ENCODE measurements at regions not wholly inside any gene's neighbourhood (a gene's known extent, or its start where the extent isn't known, plus 50 kb on each side); places are given as distances from the start of the nearest gene placed in this dataset.

DNA sequence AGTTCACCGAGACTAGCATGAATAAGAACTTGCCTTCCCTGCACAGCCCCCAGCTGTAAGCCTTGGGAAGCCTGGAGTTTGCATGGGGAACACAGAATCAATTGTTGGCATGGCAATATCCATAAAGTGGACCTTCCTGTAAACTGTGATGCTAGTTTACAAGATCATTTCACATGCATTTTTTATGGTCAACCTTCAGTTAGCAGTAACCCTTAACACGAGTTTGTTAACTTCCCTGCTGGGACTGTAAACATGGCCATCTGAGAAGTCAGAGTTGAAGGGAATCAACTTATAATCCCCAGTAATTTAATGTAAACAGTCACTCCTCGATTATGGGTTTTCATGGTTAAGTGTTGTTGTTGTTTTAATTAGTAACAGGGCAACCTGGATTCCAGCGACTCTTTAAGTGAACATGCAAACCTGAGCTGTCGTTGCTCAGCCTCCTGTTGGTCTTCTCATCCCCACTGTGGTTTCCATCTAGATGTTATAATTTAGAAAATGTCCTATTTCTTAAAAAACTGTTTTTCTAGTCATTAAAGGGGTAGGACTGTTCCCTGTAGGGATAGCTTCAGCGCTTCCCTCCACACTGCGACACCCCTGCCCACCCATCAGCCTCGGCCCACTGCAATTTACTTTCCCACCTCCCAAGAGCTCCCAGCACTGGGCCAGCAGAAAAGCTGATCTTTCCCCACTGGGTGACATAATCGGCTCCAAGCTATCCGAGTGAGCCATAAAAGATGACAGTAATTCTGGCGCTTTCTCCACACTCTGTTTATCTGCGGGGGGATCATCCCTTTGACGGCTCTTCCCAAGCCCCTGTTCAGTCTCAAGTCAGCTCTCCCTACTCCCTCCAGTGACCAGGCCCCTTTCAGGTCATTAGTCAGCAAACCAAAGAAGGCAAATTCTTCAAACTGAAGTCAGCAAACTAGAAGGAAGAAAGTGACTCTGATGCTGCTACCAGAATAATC, 107.6 kb upstream of the IPO9 start:
- peak overlapping the region in 2 of 5 donors; percentile 78 to 79 for H3K27ac ChIP-seq
- H3K4me3 ChIP-seq = no peak overlapping the region
- intact Hi-C loops (cut with DNase I) = no loop called here
- peaks cover 0 to 5% of the 10 kb centered on the region in 2 donors for H3K36me3 ChIP-seq (replicated peaks in 1 of 2)
- 66 to 77% (median 73%) methylated on average over 13 of the region's 13 CpGs for WGBS, 4 donors
- TF ChIP-seq, protein P1, sequence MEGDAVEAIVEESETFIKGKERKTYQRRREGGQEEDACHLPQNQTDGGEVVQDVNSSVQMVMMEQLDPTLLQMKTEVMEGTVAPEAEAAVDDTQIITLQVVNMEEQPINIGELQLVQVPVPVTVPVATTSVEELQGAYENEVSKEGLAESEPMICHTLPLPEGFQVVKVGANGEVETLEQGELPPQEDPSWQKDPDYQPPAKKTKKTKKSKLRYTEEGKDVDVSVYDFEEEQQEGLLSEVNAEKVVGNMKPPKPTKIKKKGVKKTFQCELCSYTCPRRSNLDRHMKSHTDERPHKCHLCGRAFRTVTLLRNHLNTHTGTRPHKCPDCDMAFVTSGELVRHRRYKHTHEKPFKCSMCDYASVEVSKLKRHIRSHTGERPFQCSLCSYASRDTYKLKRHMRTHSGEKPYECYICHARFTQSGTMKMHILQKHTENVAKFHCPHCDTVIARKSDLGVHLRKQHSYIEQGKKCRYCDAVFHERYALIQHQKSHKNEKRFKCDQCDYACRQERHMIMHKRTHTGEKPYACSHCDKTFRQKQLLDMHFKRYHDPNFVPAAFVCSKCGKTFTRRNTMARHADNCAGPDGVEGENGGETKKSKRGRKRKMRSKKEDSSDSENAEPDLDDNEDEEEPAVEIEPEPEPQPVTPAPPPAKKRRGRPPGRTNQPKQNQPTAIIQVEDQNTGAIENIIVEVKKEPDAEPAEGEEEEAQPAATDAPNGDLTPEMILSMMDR (IDR thresholded peaks at IDR 0.05) = no peak
- H3K4me1 ChIP-seq (replicated peaks in 1 of 2) = peaks cover 0 to 24% of the 10 kb centered on the region in 2 donors
- no peak for DNase-seq
- H3K9me3 ChIP-seq (replicated peaks in 1 of 3) = no peaks in the 10 kb centered on the region
- H3K27me3 ChIP-seq = no peaks in the 10 kb centered on the region

GRCh38 chr1:201724039-201724765, 104.8 kb upstream of the IPO9 start:
- Histone ChIP-seq H3K4me1 (replicated peaks in 1 of 2) (peaks cover 0 to 22% of the 10 kb centered on the region in 2 donors), H3K27ac (peak overlapping the region in 2 of 5 donors; percentile 68 to 75), H3K27me3 (no peaks in the 10 kb centered on the region), H3K9me3 (replicated peaks in 1 of 3) (no peaks in the 10 kb centered on the region), H3K36me3 (replicated peaks in 1 of 2) (no peaks in the 10 kb centered on the region), H3K4me3 (no peak overlapping the region)
- 53 to 66% (median 61%) methylated on average over 8 to 9 of the region's 9 CpGs for WGBS, 4 donors
- DNase-seq = no peak
- no peak for TF ChIP-seq POLR2A (IDR thresholded peaks at IDR 0.05)
- TF ChIP-seq, protein P1 (IDR thresholded peaks at IDR 0.05) = no peak
- intact Hi-C loops (cut with DNase I) = no loop called here

DNA sequence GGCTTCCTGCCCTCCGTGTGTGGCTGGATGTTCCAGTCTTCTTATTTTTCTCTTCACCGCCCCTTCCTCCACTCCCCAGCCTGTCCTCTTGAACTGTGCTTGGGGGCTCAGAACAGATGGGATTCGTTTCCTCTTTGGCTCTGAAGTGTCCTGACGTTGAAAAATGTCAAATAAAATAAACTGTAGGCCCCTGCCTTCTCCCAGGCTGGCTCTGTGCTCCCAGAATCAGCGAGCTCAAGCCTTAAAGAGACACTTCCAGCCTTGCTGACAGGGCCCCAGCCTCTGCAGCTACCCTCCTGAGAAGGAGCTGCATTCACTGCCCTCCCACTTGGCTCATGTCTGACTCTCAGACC, 104.2 kb upstream of the IPO9 start:
- no peak for DNase-seq
- H3K27me3 ChIP-seq = no peaks in the 10 kb centered on the region
- H3K27ac ChIP-seq = peak overlapping the region in 2 of 5 donors; percentile 68 to 75
- TF ChIP-seq POLR2A (IDR thresholded peaks at IDR 0.05) = no peak
- TF ChIP-seq, protein P1 (IDR thresholded peaks at IDR 0.05) = no peak
- no peak overlapping the region for H3K4me3 ChIP-seq
- peaks cover 0 to 18% of the 10 kb centered on the region in 2 donors for H3K4me1 ChIP-seq (replicated peaks in 1 of 2)
- no peaks in the 10 kb centered on the region for H3K9me3 ChIP-seq (replicated peaks in 1 of 3)
- WGBS, 4 donors = 56 to 67% (median 65%) methylated on average over 5 of the region's 5 CpGs
- H3K36me3 ChIP-seq (replicated peaks in 1 of 2) = no peaks in the 10 kb centered on the region
- intact Hi-C loops (cut with DNase I) = no loop called here

DNA sequence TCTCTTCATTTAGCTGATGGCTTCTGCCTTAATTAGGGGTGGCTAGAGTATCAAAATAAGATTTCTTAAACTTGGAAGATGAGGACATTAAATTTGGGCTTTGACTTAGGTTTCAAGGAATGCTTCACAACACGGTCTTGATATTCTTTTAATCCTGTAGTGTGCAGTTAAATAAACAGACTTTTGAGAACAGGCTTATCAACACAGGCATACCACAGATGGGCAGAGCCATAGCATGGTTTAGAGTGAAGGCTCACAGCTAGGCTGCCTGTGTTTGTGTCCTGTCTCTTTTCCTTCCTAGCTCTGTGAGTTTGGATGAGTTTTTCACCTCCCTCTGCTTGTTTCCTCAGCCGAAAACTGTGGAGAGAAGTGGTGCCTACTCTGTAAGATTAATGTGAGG, 102.3 kb upstream of the IPO9 start:
- Histone ChIP-seq H3K27ac (no peak overlapping the region), H3K9me3 (replicated peaks in 1 of 3) (no peaks in the 10 kb centered on the region), H3K27me3 (no peaks in the 10 kb centered on the region), H3K4me3 (no peak overlapping the region), H3K4me1 (replicated peaks in 1 of 2) (peaks cover 0 to 14% of the 10 kb centered on the region in 2 donors), H3K36me3 (replicated peaks in 1 of 2) (no peaks in the 10 kb centered on the region)
- no peak for DNase-seq
- whole genome bisulfite sequencing, 4 donors = 74 to 91% (median 78%) methylated on average over 2 of the region's 2 CpGs
- TF ChIP-seq POLR2A (IDR thresholded peaks at IDR 0.05) = no peak
- intact Hi-C loops (cut with DNase I) = no loop called here
